ENCODE measurements at regions not wholly inside any gene's neighbourhood (a gene's known extent, or its start where the extent isn't known, plus 50 kb on each side); places are given as distances from the start of the nearest gene placed in this dataset.
"Not testable (repeated sequence)": the region's sequence is repeated elsewhere in the genome, so short reads cannot be mapped to it uniquely, and the experiment has no call there.

GRCh38 chr5:90095292-90096060, 314.1 kb downstream of the CETN3 start:
- DNase-seq = no peak
- H3K36me3 ChIP-seq (ENCODE audit: control insufficient read depth, insufficient read depth, low read length) = no peaks in the 10 kb centered on the region
- no peaks in the 10 kb centered on the region for H3K4me1 ChIP-seq (ENCODE audit: control insufficient read depth, insufficient read depth, low read length, poor library complexity, severe bottlenecking)
- H3K27ac ChIP-seq (ENCODE audit: insufficient read depth, low read length, poor library complexity, severe bottlenecking) = no peak overlapping the region
- H3K27me3 ChIP-seq (replicated peaks; ENCODE audit: control insufficient read depth, insufficient read depth, low read length, poor library complexity, severe bottlenecking) = no peaks in the 10 kb centered on the region
- no peak overlapping the region for H3K4me3 ChIP-seq (ENCODE audit: insufficient read depth, low read depth, low read length, poor library complexity, severe bottlenecking)
- H3K9me3 ChIP-seq (ENCODE audit: control insufficient read depth, low read length) = no peaks in the 10 kb centered on the region

GRCh38 chr5:90093751-90094485, 315.6 kb downstream of the CETN3 start:
- no peak overlapping the region for H3K27ac ChIP-seq (ENCODE audit: insufficient read depth, low read length, poor library complexity, severe bottlenecking)
- H3K36me3 ChIP-seq (ENCODE audit: control insufficient read depth, insufficient read depth, low read length) = no peaks in the 10 kb centered on the region
- H3K27me3 ChIP-seq (replicated peaks; ENCODE audit: control insufficient read depth, insufficient read depth, low read length, poor library complexity, severe bottlenecking) = no peaks in the 10 kb centered on the region
- H3K4me3 ChIP-seq (ENCODE audit: insufficient read depth, low read depth, low read length, poor library complexity, severe bottlenecking) = no peak overlapping the region
- H3K9me3 ChIP-seq (ENCODE audit: control insufficient read depth, low read length) = no peaks in the 10 kb centered on the region
- H3K4me1 ChIP-seq (ENCODE audit: control insufficient read depth, insufficient read depth, low read length, poor library complexity, severe bottlenecking) = no peaks in the 10 kb centered on the region
- no peak for DNase-seq

GRCh38 chr5:90092734-90093133, 316.8 kb downstream of the CETN3 start:
- Histone ChIP-seq H3K4me3 (ENCODE audit: insufficient read depth, low read depth, low read length, poor library complexity, severe bottlenecking) (no peak overlapping the region), H3K27me3 (replicated peaks; ENCODE audit: control insufficient read depth, insufficient read depth, low read length, poor library complexity, severe bottlenecking) (no peaks in the 10 kb centered on the region), H3K36me3 (ENCODE audit: control insufficient read depth, insufficient read depth, low read length) (no peaks in the 10 kb centered on the region), H3K27ac (ENCODE audit: insufficient read depth, low read length, poor library complexity, severe bottlenecking) (no peak overlapping the region), H3K4me1 (ENCODE audit: control insufficient read depth, insufficient read depth, low read length, poor library complexity, severe bottlenecking) (no peaks in the 10 kb centered on the region), H3K9me3 (ENCODE audit: control insufficient read depth, low read length) (no peaks in the 10 kb centered on the region)
- DNase-seq = no peak

GRCh38 chr5:90084342-90084741, 325.2 kb downstream of the CETN3 start:
- H3K4me3 ChIP-seq (ENCODE audit: insufficient read depth, low read depth, low read length, poor library complexity, severe bottlenecking) = no peak overlapping the region
- no peaks in the 10 kb centered on the region for H3K27me3 ChIP-seq (replicated peaks; ENCODE audit: control insufficient read depth, insufficient read depth, low read length, poor library complexity, severe bottlenecking)
- H3K36me3 ChIP-seq (ENCODE audit: control insufficient read depth, insufficient read depth, low read length) = no peaks in the 10 kb centered on the region
- no peaks in the 10 kb centered on the region for H3K9me3 ChIP-seq (ENCODE audit: control insufficient read depth, low read length)
- no peak for DNase-seq
- H3K27ac ChIP-seq (ENCODE audit: insufficient read depth, low read length, poor library complexity, severe bottlenecking) = no peak overlapping the region
- H3K4me1 ChIP-seq (ENCODE audit: control insufficient read depth, insufficient read depth, low read length, poor library complexity, severe bottlenecking) = no peaks in the 10 kb centered on the region

- H3K9me3 ChIP-seq (ENCODE audit: control insufficient read depth, low read length); H3K27me3 ChIP-seq (replicated peaks; ENCODE audit: control insufficient read depth, insufficient read depth, low read length, poor library complexity, severe bottlenecking); H3K4me1 ChIP-seq (ENCODE audit: control insufficient read depth, insufficient read depth, low read length, poor library complexity, severe bottlenecking); H3K4me3 ChIP-seq (ENCODE audit: insufficient read depth, low read depth, low read length, poor library complexity, severe bottlenecking); H3K36me3 ChIP-seq (ENCODE audit: control insufficient read depth, insufficient read depth, low read length); DNase-seq; H3K27ac ChIP-seq (ENCODE audit: insufficient read depth, low read length, poor library complexity, severe bottlenecking): not testable (repeated sequence)
Measured at GRCh38 chr5:90073026-90073570, 336.5 kb downstream of the CETN3 start.

GRCh38 chr5:90071656-90072055, 337.9 kb downstream of the CETN3 start:
- H3K36me3 ChIP-seq (ENCODE audit: control insufficient read depth, insufficient read depth, low read length) = no peaks in the 10 kb centered on the region
- H3K4me1 ChIP-seq (ENCODE audit: control insufficient read depth, insufficient read depth, low read length, poor library complexity, severe bottlenecking) = no peaks in the 10 kb centered on the region
- no peak overlapping the region for H3K27ac ChIP-seq (ENCODE audit: insufficient read depth, low read length, poor library complexity, severe bottlenecking)
- no peaks in the 10 kb centered on the region for H3K9me3 ChIP-seq (ENCODE audit: control insufficient read depth, low read length)
- no peak overlapping the region for H3K4me3 ChIP-seq (ENCODE audit: insufficient read depth, low read depth, low read length, poor library complexity, severe bottlenecking)
- no peaks in the 10 kb centered on the region for H3K27me3 ChIP-seq (replicated peaks; ENCODE audit: control insufficient read depth, insufficient read depth, low read length, poor library complexity, severe bottlenecking)
- DNase-seq = no peak

- Histone ChIP-seq H3K27ac (ENCODE audit: insufficient read depth, low read length, poor library complexity, severe bottlenecking) (no peak overlapping the region), H3K27me3 (replicated peaks; ENCODE audit: control insufficient read depth, insufficient read depth, low read length, poor library complexity, severe bottlenecking) (no peaks in the 10 kb centered on the region), H3K36me3 (ENCODE audit: control insufficient read depth, insufficient read depth, low read length) (no peaks in the 10 kb centered on the region), H3K4me3 (ENCODE audit: insufficient read depth, low read depth, low read length, poor library complexity, severe bottlenecking) (no peak overlapping the region), H3K9me3 (ENCODE audit: control insufficient read depth, low read length) (no peaks in the 10 kb centered on the region), H3K4me1 (ENCODE audit: control insufficient read depth, insufficient read depth, low read length, poor library complexity, severe bottlenecking) (no peaks in the 10 kb centered on the region)
- DNase-seq = no peak
Measured at GRCh38 chr5:90071066-90071465, 338.5 kb downstream of the CETN3 start.

GRCh38 chr5:90066920-90067319, 342.6 kb downstream of the CETN3 start:
- Histone ChIP-seq H3K4me3 (ENCODE audit: insufficient read depth, low read depth, low read length, poor library complexity, severe bottlenecking) (no peak overlapping the region), H3K36me3 (ENCODE audit: control insufficient read depth, insufficient read depth, low read length) (no peaks in the 10 kb centered on the region), H3K27ac (ENCODE audit: insufficient read depth, low read length, poor library complexity, severe bottlenecking) (no peak overlapping the region), H3K27me3 (replicated peaks; ENCODE audit: control insufficient read depth, insufficient read depth, low read length, poor library complexity, severe bottlenecking) (no peaks in the 10 kb centered on the region), H3K9me3 (ENCODE audit: control insufficient read depth, low read length) (no peaks in the 10 kb centered on the region), H3K4me1 (ENCODE audit: control insufficient read depth, insufficient read depth, low read length, poor library complexity, severe bottlenecking) (no peaks in the 10 kb centered on the region)
- no peak for DNase-seq

GRCh38 chr5:90056911-90057705, 352.4 kb downstream of the CETN3 start:
- Histone ChIP-seq H3K36me3 (ENCODE audit: control insufficient read depth, insufficient read depth, low read length) (no peaks in the 10 kb centered on the region), H3K4me1 (ENCODE audit: control insufficient read depth, insufficient read depth, low read length, poor library complexity, severe bottlenecking) (no peaks in the 10 kb centered on the region), H3K9me3 (ENCODE audit: control insufficient read depth, low read length) (no peaks in the 10 kb centered on the region), H3K4me3 (ENCODE audit: insufficient read depth, low read depth, low read length, poor library complexity, severe bottlenecking) (no peak overlapping the region), H3K27ac (ENCODE audit: insufficient read depth, low read length, poor library complexity, severe bottlenecking) (no peak overlapping the region), H3K27me3 (replicated peaks; ENCODE audit: control insufficient read depth, insufficient read depth, low read length, poor library complexity, severe bottlenecking) (no peaks in the 10 kb centered on the region)
- DNase-seq = no peak

Measured in effector memory CD4-positive, alpha-beta T cell (primary cell).